ENCODE measurements at regions not wholly inside any gene's neighbourhood (a gene's known extent, or its start where the extent isn't known, plus 50 kb on each side); places are given as distances from the start of the nearest gene placed in this dataset.
A peak's percentile ranks its signal among the peaks of the same experiment; 100 is the strongest.

- no peaks in the 10 kb centered on the region for H3K23me2 ChIP-seq (ENCODE audit: low read depth, low read length)
- H3K4ac ChIP-seq (replicated peaks; ENCODE audit: insufficient read length, low read depth, low read length), result no peak overlapping the region
- no peaks in the 10 kb centered on the region for H4K20me1 ChIP-seq (replicated peaks in 1 of 2; ENCODE audit: control insufficient read depth in 1 of 2, insufficient read depth in 2 of 2, low read length in 2 of 2)
- no peak overlapping the region for H4K91ac ChIP-seq (replicated peaks; ENCODE audit: insufficient read length, low read length)
- H3K36me3 ChIP-seq (ENCODE audit: control insufficient read depth in 2 of 4, insufficient read depth in 4 of 4, low read length in 3 of 4), result no peaks in the 10 kb centered on the region
- H3K27ac ChIP-seq (ENCODE audit: low read depth, low read length), result no peak overlapping the region
- TF ChIP-seq TAF1 (IDR thresholded peaks at IDR 0.05; ENCODE audit: low read depth, low read length) (no peak), KDM1A (IDR thresholded peaks at IDR 0.05; ENCODE audit: borderline replicate concordance, low read length) (no peak)
- no peaks in the 10 kb centered on the region for H3K9me3 ChIP-seq (ENCODE audit: insufficient read depth in 2 of 2, low read depth in 1 of 2, low read length in 1 of 2)
- H2AFZ ChIP-seq (ENCODE audit: low read length), result 0 out of 2 replicates have a peak overlapping the region, but pooled peaks have one; percentile 21
- no peak overlapping the region for H2AK5ac ChIP-seq (ENCODE audit: low read depth, low read length)
- no peak for FAIRE-seq
- POLR2A ChIA-PET (ENCODE audit: partially characterized antibody), result no interaction called here
- no peak overlapping the region for H2BK120ac ChIP-seq (replicated peaks; ENCODE audit: low read depth, low read length)
- H3K23ac ChIP-seq (ENCODE audit: insufficient read length), result no peak overlapping the region
- H2BK20ac ChIP-seq (ENCODE audit: low read length), result no peak overlapping the region
- no peak overlapping the region for H3K9ac ChIP-seq (replicated peaks in 1 of 4; ENCODE audit: extremely low read depth in 1 of 4, low read depth in 3 of 4, low read length in 3 of 4)
- H3K18ac ChIP-seq (ENCODE audit: extremely low read depth, low read length), result no peak overlapping the region
- no peaks in the 10 kb centered on the region for H3K79me2 ChIP-seq (ENCODE audit: control insufficient read depth in 1 of 2, insufficient read depth in 2 of 2, low read length in 2 of 2)
- no peak overlapping the region for H4K5ac ChIP-seq (ENCODE audit: insufficient read length, low read depth, low read length)
- H2BK15ac ChIP-seq (ENCODE audit: low read length), result no peak overlapping the region
- H4K8ac ChIP-seq (ENCODE audit: extremely low read depth, insufficient read depth, low read length), result no peak overlapping the region
- no peak for DNase-seq (ENCODE audit: low read depth in 1 of 2, low spot score in 2 of 2)
- H3K27me3 ChIP-seq (replicated peaks in 1 of 4; ENCODE audit: control insufficient read depth in 3 of 4, extremely low read depth in 1 of 4, insufficient read depth in 3 of 4, low read length in 3 of 4), result no peaks in the 10 kb centered on the region
- H3K79me1 ChIP-seq (ENCODE audit: low read depth, low read length), result no peaks in the 10 kb centered on the region
- H3K56ac ChIP-seq (replicated peaks; ENCODE audit: insufficient read length, low read depth, low read length), result no peak overlapping the region
- CTCF ChIA-PET (ENCODE audit: partially characterized antibody), result no interaction called here
- no peak overlapping the region for H3K14ac ChIP-seq (ENCODE audit: insufficient read length)
- H2BK5ac ChIP-seq (ENCODE audit: low read depth, low read length), result no peak overlapping the region
- no peak overlapping the region for H3K4me2 ChIP-seq (ENCODE audit: insufficient read depth in 1 of 2, low read depth in 2 of 2, low read length in 2 of 2)
- no peak overlapping the region for H2BK12ac ChIP-seq (ENCODE audit: low read depth, low read length)
- H3K4me3 ChIP-seq (ENCODE audit: extremely low read depth in 1 of 4, insufficient read depth in 2 of 4, low read depth in 3 of 4, low read length in 4 of 4), result no peak overlapping the region
- no peaks in the 10 kb centered on the region for H3K4me1 ChIP-seq (replicated peaks in 1 of 4; ENCODE audit: control insufficient read depth in 3 of 4, insufficient read depth in 4 of 4, low read length in 3 of 4)
Observed at GRCh38 chr6:19070520-19070919, 683.4 kb downstream of the RNF144B start.

Data from H1 (cell line).